SK-N-MC (cell line): ENCODE measurements at regions not wholly inside any gene's neighbourhood (a gene's known extent, or its start where the extent isn't known, plus 50 kb on each side); places are given as distances from the start of the nearest gene placed in this dataset.

Source experiments
- EZH2 ChIP-seq: fragments of 200-600 bp; sonication (generic); IDR thresholded peaks from one replicate; pipeline ENCODE4 v1.6.1; 2017; ENCODE audit warnings: antibody characterized with exemption
- POLR2AphosphoS5 ChIP-seq: IDR thresholded peaks from 2 replicates; pipeline ENCODE4 v1.6.1; 2012; ENCODE audit warnings: mild to moderate bottlenecking, low read depth, low read length, borderline replicate concordance

DNA sequence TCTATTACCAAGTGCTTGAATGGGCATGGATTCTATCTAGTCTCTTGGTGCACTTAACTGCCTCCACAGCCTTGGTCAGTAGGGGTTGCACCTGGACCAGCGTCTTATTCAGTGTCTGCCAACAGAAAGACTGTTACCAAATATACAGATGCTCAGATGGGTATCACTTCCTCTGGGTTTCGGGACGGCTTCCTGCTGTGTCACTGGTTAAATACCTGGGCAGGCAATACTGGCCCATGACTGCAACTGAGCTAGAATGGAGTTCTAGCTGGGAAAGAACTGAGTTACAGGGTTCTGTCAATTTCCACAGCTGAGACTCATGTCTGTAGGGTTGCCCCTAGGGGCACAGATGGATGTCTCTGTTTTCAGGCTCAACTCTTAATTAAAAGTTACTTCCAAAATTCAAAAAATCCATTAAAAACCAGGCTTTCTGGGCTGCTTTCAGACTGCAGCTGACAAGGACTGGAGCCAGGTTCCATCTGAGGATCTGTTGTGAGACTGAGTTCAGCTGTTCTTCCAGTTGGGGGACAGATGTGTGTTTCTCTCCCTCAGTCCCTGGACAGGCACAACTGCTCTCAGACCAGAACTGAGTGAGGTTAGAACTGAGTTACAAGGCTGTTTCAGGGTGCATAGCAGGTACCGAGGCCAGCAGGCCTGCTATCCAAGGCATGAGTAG, 789.6 kb upstream of the SLC8A1 start:
- no peak for TF ChIP-seq POLR2AphosphoS5
- no peak for TF ChIP-seq EZH2
